Panc1 (cell line): ENCODE measurements at regions not wholly inside any gene's neighbourhood (a gene's known extent, or its start where the extent isn't known, plus 50 kb on each side); places are given as distances from the start of the nearest gene placed in this dataset.

Experiments used
- ATAC-seq: fragments of 200-7000 bp; cut with Tn5 transposase; 2 replicates; pipeline ENCODE4 v1.9.1; 2020; ENCODE audit warnings: mild to moderate bottlenecking, moderate library complexity
- BruUV-seq: library from RNA; stranded (reverse); fragments of 400-500 nt; replicated peaks from 2 replicates; lab custom pipeline; 2021; lab: Mats Ljungman, UMichigan
- CTCF ChIA-PET: fragments of 300-600 bp; sonication (Branson Sonifier 250); formaldehyde crosslinking; loops from one replicate; lab custom pipeline; 2022; ENCODE audit warnings: antibody characterized with exemption; lab: Charles Lee
- POLR2A ChIA-PET: fragments of 300-600 bp; sonication (Branson Sonifier 250); formaldehyde crosslinking; loops from one replicate; lab custom pipeline; 2022; ENCODE audit warnings: antibody characterized with exemption; lab: Charles Lee
- DNase-seq: peaks from one replicate; pipeline ENCODE4 v3.0.0-alpha.2; 2010; ENCODE audit warnings: low read depth, low spot score
- H3K27ac ChIP-seq: 2 replicates; pipeline ENCODE4 v1.5.1; 2011; ENCODE audit warnings: mild to moderate bottlenecking, low read length, inconsistent platforms
- H3K27me3 ChIP-seq: fragments of 200-500 bp; sonication (Bioruptor generic); 2 replicates; pipeline ENCODE4 v1.6.0; 2014; ENCODE audit warnings: low read length, inconsistent platforms; ENCODE audit not compliant: control insufficient read depth, insufficient read depth
- H3K36me3 ChIP-seq: fragments of 200-500 bp; sonication (Bioruptor generic); 2 replicates; pipeline ENCODE4 v1.5.1; 2014; ENCODE audit warnings: inconsistent platforms, mild to moderate bottlenecking, low read length, moderate library complexity; ENCODE audit not compliant: control insufficient read depth, insufficient read depth
- H3K4me1 ChIP-seq: 2 replicates; pipeline ENCODE4 v1.5.1; 2011; ENCODE audit warnings: inconsistent platforms, mild to moderate bottlenecking, low read length, moderate library complexity; ENCODE audit not compliant: control insufficient read depth, insufficient read depth
- H3K4me3 ChIP-seq, 2 experiments: 2 replicates each; pipeline ENCODE4 v1.5.1; 2011 to 2012; ENCODE audit warnings: low read depth in 2 of 2, low read length in 2 of 2, mild to moderate bottlenecking in 2 of 2, inconsistent platforms in 1 of 2, moderate library complexity in 1 of 2
- H3K9me3 ChIP-seq: fragments of 200-500 bp; sonication (Bioruptor generic); 2 replicates; pipeline ENCODE4 v1.5.1; 2014; ENCODE audit warnings: low read depth, mild to moderate bottlenecking, inconsistent platforms, low read length, moderate library complexity; ENCODE audit not compliant: control insufficient read depth, insufficient read depth
- CTCF ChIP-seq: fragments of 450-650 bp; IDR thresholded peaks from 2 replicates; pipeline ENCODE4 v1.5.1; 2017; ENCODE audit warnings: mild to moderate bottlenecking
- POLR2AphosphoS5 ChIP-seq: IDR thresholded peaks from 2 replicates; pipeline ENCODE4 v1.6.1; 2012; ENCODE audit warnings: mild to moderate bottlenecking, low read depth, low read length, moderate library complexity
- REST ChIP-seq, 2 experiments: IDR thresholded peaks; 2 replicates each; pipeline ENCODE4 v1.6.1; 2011 to 2012; ENCODE audit warnings: low read depth in 2 of 2, control low read depth in 1 of 2, low read length in 1 of 2, mild to moderate bottlenecking in 1 of 2, moderate library complexity in 1 of 2; ENCODE audit not compliant: insufficient read depth in 1 of 2
- SIN3A ChIP-seq: IDR thresholded peaks from 2 replicates; pipeline ENCODE4 v1.6.1; 2012; ENCODE audit warnings: low read depth, mild to moderate bottlenecking, low read length, moderate library complexity, borderline replicate concordance; ENCODE audit not compliant: insufficient read depth
- TCF7L2 ChIP-seq: IDR thresholded peaks from 2 replicates; pipeline ENCODE4 v1.6.1; 2011; ENCODE audit warnings: mild to moderate bottlenecking, low read depth, low read length, inconsistent platforms
- in situ Hi-C: cut with HindIII; loops from 2 replicates; pipeline ENCODE4 v1.10.0; 2016; ENCODE audit warnings: low sequenced_read_pairs, low pct_unique_long_range_greater_than_20kb
- intact Hi-C: fragments of 100-400 bp; cut with micrococcal nuclease; formaldehyde crosslinking; loops from one replicate; pipeline ENCODE4 v1.10.0; 2022; ENCODE audit not compliant: unreplicated experiment

- no peak for ATAC-seq
- TF ChIP-seq REST (IDR thresholded peaks at IDR 0.05; ENCODE audit: insufficient read depth in 1 of 2, low read depth in 2 of 2, low read length in 1 of 2) (no peak), CTCF (no peak), POLR2AphosphoS5 (no peak), TCF7L2 (no peak), SIN3A (no peak)
- intact Hi-C loops (no loop called here), in situ Hi-C loops (no loop called here)
- CTCF ChIA-PET, result no interaction called here
- H3K9me3 ChIP-seq, result no peaks in the 10 kb centered on the region; the same call in 1 of the 2 replicates
- no peak overlapping the region for H3K4me3 ChIP-seq
- H3K27me3 ChIP-seq, result no peaks in the 10 kb centered on the region; the same call in 1 of the 2 replicates
- no peak for DNase-seq
- no TSS peak for BruUV-seq
- H3K27ac ChIP-seq, result no peak overlapping the region
- POLR2A ChIA-PET, result no interaction called here
- H3K36me3 ChIP-seq, result no peaks in the 10 kb centered on the region
- no peaks in the 10 kb centered on the region for H3K4me1 ChIP-seq
These were observed 127.2 kb upstream of the PITX1 start for GRCh38 chr5:135161221-135161620.

GRCh38 chr5:135160036-135160675 is 126.1 kb upstream of the PITX1 start:
- Histone ChIP-seq H3K27me3 (no peaks in the 10 kb centered on the region; the same call in 1 of the 2 replicates), H3K36me3 (no peaks in the 10 kb centered on the region), H3K9me3 (no peaks in the 10 kb centered on the region; the same call in 1 of the 2 replicates), H3K4me3 (no peak overlapping the region), H3K4me1 (no peaks in the 10 kb centered on the region), H3K27ac (no peak overlapping the region)
- CTCF ChIA-PET, result no interaction called here
- no peak for DNase-seq
- no peak for ATAC-seq
- no TSS peak for BruUV-seq
- POLR2A ChIA-PET, result no interaction called here
- TF ChIP-seq REST (IDR thresholded peaks at IDR 0.05; ENCODE audit: insufficient read depth in 1 of 2, low read depth in 2 of 2, low read length in 1 of 2) (no peak), SIN3A (no peak), CTCF (no peak), POLR2AphosphoS5 (no peak), TCF7L2 (no peak)
- intact Hi-C loops (no loop called here), in situ Hi-C loops (no loop called here)
